RPMI7951 (cell line): ENCODE measurements at regions not wholly inside any gene's neighbourhood (a gene's known extent, or its start where the extent isn't known, plus 50 kb on each side); places are given as distances from the start of the nearest gene placed in this dataset.

Experiments used
- DNase-seq: peaks from one replicate; pipeline ENCODE4 v3.0.0-alpha.2; 2012; ENCODE audit warnings: low read depth

GRCh38 chr6:3527651-3527977 is 70.8 kb upstream of the SLC22A23 start:
- no peak for DNase-seq

GRCh38 chr6:3526962-3527650 is 70.3 kb upstream of the SLC22A23 start:
- peak; percentile 23 for DNase-seq

DNA sequence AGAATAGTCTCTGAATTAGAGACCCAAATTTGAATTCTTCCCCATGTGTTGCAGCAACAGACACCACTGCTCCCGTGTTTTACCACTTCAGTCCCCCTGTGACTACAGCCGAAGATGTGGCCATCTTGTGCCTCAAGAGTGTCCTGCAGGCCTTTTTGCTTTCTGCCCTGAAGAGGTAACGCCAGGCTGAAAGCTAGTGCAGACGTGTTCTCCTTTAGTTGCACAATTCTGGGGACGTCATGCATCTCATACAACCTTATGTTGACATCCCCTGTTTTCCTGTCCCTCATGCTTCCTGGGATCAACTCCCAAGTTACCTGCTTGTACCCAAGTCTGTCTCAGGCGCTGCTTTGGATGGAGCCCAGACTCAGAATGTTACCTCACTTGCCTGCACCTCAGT is 69.1 kb upstream of the SLC22A23 start:
- no peak for DNase-seq

DNA sequence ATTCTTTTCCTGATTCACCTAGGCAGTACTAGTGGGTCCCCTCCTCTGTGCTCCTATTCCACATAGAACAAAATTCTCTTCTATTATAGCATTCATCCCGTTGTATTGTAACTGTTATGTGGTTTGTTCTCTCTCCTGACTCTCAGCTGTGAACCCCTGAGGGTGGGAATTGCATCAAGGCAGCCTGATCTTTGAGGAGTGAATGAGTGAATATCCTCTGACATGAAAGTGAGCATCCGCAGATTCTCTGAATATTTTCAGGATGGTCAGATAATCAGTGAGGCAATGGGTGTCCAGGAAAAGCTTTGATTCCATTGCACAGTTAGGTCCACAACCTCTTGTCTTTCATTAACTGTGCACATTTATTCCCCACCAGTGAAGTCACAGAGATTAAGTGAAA is 67.6 kb upstream of the SLC22A23 start:
- DNase-seq: no peak

DNA sequence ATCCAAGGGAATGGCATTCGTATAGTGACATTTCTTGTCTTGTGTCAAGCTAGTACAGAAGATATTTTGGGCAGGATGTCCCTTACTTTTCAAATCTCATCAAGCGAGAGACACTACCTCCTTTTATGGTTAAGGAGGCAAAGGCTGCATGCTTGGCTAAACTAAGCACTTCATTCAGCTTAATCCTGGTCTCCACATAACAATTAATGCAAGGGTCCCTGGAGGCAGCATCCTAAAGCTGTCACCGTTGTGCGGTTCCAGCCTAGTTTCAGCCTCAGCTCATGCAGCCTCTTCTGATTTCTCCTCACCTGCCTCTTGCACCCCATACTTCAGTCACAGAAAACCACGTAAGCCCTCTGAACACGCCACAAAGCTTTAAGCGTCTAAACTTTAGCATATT is 67.1 kb upstream of the SLC22A23 start:
- DNase-seq: no peak

- DNase-seq: no peak
Measured at GRCh38 chr6:3523271-3523670, 66.4 kb upstream of the SLC22A23 start.

DNA sequence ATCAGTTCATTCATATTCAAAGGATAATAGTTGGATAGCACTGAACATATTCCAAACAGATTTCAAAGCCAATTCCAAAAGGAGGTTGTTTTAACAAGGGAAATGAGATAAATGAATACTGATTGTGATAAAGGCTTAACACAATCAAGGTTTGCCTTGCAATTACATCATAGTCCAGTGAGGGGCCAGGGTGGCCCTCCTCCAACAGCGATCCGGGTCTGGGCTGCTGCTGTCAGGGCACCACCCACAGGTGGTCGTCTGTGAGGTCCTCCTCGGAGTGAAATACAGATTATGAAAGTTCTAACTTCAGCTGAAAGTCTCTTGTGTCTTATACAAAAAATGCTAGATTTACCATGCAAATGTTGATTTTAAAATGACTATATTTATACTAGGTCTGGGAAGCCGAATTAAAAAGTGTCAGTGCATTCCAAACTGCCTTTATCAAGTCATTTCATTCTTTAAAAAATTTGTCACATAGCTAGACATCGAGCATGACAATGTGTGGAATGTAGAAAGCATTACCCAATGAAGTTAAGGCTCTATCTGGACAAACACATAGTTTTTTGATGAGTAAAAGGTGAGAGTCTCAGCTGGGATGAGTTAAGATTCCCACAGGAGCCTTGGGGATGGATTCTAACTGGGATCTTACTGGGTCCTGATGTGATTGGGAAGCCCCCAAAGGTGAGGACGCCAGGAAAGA is 65.9 kb upstream of the SLC22A23 start:
- peak; percentile 63 for DNase-seq

- no peak for DNase-seq
Measured at GRCh38 chr6:3520281-3521230, 63.7 kb upstream of the SLC22A23 start.

DNA sequence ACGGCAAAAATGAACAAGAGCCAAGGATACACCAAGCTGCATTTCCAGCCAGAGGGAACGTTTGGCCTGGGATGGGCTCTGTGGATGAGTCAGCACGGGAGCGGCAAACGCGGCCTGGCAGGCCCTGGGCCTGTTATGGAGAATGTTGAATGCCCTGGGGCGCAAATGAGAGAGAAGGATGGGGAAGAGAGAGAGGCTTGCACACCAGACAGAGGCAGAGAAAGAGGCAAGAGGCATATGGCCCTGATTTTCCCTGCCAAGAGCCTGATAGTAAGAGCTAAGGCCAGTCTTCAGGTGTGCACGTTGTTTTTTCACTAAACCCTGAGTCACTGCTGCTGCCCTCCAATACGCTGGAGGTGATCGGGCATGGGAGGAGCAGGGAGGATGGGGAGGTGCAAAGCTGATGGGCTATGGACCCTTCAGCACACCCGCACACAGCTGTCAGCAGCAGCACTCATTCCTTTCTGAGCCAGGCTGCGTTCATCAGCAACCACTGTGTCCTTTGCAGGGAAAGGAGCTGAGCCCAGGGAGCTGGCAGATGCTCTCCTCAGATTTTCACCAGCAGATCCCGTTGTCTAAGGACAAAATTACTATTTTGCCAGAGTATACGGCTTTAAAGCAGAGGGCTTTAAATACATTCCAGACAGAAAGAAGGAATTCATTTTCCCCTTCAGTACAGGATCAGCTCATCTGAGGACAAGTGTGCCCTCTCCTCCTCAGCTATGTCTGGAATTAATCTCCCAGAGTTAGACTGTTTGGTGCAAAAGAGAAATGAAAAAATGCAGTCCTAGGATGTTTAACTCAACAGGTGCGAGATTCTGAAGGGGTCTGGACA is 61.7 kb upstream of the SLC22A23 start:
- DNase-seq: peak; percentile 98

GRCh38 chr6:3517350-3517749 is 60.5 kb upstream of the SLC22A23 start:
- peak; percentile 88 for DNase-seq

DNA sequence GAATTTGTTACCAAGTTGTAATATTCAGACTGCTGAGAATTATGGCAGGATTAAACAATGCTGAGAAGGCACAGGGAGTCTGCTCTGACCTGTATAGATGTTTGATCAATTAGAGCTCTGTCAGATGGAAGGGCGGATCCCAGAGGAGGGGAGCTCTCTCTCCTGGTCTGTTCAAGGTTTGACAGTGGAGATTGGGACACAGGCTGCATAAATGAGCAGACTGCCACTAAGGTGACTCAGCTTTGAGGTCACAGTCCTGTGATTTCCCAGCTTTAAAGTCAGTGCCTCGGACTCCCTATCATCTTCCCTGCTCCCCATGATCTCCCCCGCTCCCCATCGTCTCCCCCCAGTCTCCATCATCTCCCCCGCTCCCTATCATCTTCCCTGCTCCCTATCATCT is 59.2 kb upstream of the SLC22A23 start:
- DNase-seq: peak; percentile 56

GRCh38 chr6:3515669-3516068 is 58.8 kb upstream of the SLC22A23 start:
- no peak for DNase-seq

GRCh38 chr6:3513416-3513815 is 56.6 kb upstream of the SLC22A23 start:
- no peak for DNase-seq

- DNase-seq: no peak
Measured at GRCh38 chr6:3512832-3513231, 56.0 kb upstream of the SLC22A23 start.

GRCh38 chr6:3510617-3511016 is 53.8 kb upstream of the SLC22A23 start:
- DNase-seq: no peak

DNA sequence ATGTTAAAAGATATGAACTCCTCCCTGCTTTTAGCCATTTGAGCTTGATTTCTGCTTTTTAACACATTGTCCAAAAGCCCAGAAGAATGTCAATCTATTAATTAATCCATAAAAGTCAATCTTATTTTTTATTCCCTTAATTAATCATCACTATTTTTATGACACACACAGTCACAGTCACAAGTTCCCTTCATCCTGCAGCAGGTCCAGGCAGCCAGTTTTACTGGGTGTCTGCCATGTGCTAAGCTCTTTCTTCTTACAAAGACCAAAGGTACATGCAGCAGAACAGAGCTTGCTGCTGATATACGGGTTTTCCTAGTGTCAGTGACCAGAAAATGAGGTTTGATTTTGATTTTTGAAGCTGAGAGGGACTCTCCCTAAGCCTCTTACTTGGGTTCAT is 53.3 kb upstream of the SLC22A23 start:
- no peak for DNase-seq

GRCh38 chr6:3509336-3509735 is 52.5 kb upstream of the SLC22A23 start:
- DNase-seq: no peak

DNA sequence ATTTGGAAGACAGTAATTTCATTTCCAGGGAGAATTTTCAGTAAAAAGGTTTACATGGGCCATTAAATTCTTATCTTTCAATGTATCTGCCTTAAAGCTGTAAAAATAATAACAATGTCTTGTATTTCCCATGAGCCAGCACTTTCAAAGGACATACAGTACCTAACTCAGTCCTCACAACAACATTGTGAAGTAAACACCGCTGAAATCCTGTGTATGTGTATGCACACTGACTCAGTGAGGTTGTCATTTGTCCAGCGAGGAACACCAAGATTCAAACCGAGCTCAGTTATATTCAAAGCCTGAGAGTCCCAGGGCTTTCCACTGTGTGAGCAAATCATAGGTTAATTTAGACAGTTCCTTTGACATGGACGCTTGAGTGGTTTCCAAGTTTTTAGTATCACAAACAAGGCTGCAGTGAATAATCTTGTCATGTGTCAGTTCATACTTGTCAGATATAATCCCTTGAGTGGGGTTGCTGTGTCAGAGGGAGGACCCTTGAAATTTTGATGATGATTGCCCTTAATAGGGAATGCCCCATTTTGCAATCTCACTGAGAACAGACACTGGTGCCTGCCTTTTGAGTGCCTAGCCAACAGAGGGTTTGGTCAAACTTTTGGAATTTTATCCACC is 50.0 kb upstream of the SLC22A23 start:
- DNase-seq: no peak
